OCI-LY7 (cell line): ENCODE measurements at regions not wholly inside any gene's neighbourhood (a gene's known extent, or its start where the extent isn't known, plus 50 kb on each side); places are given as distances from the start of the nearest gene placed in this dataset.

Experiments
- BruUV-seq: library from RNA; stranded (reverse); fragments of 400-500 nt; replicated peaks from 2 replicates; lab custom pipeline; 2021; lab: Mats Ljungman, UMichigan
- CTCF ChIA-PET: fragments of 300-600 bp; sonication (Branson Sonifier 250); formaldehyde crosslinking; loops from one replicate; lab custom pipeline; 2022; ENCODE audit warnings: antibody characterized with exemption; ENCODE audit not compliant: unreplicated experiment; lab: Charles Lee
- POLR2A ChIA-PET: fragments of 300-600 bp; sonication (Branson Sonifier 250); formaldehyde crosslinking; loops from one replicate; lab custom pipeline; 2022; ENCODE audit warnings: antibody characterized with exemption; lab: Charles Lee
- DNase-seq: peaks from one replicate; pipeline ENCODE4 v3.0.0-alpha.2; 2015; ENCODE audit warnings: low spot score
- H2AFZ ChIP-seq: fragments of 200-600 bp; sonication (generic), shearing (Covaris generic); 2 replicates; pipeline ENCODE4 v1.6.1; 2014; ENCODE audit warnings: mild to moderate bottlenecking, antibody characterized with exemption, low read length, moderate library complexity
- H3K27ac ChIP-seq: fragments of 200-600 bp; sonication (generic); 2 replicates; pipeline ENCODE4 v1.5.1; 2014; ENCODE audit warnings: mixed run types, low read depth, mild to moderate bottlenecking, moderate library complexity, low read length, inconsistent platforms; ENCODE audit not compliant: poor library complexity, severe bottlenecking
- H3K36me3 ChIP-seq: fragments of 200-600 bp; sonication (generic); 2 replicates; pipeline ENCODE4 v1.6.1; 2014; ENCODE audit warnings: mild to moderate bottlenecking, antibody characterized with exemption, low read length, moderate library complexity, mixed read lengths; ENCODE audit not compliant: insufficient read depth
- H3K4me1 ChIP-seq: fragments of 200-600 bp; sonication (generic); 2 replicates; pipeline ENCODE4 v1.5.1; 2014; ENCODE audit warnings: mild to moderate bottlenecking, low read length; ENCODE audit not compliant: insufficient read depth, poor library complexity, severe bottlenecking
- H3K4me2 ChIP-seq: fragments of 200-600 bp; sonication (generic); 2 replicates; pipeline ENCODE4 v1.6.1; 2014; ENCODE audit warnings: mild to moderate bottlenecking, low read length
- H3K4me3 ChIP-seq: fragments of 200-600 bp; sonication (generic); 2 replicates; pipeline ENCODE4 v1.5.1; 2014; ENCODE audit warnings: mild to moderate bottlenecking, low read depth, low read length; ENCODE audit not compliant: poor library complexity, severe bottlenecking
- H3K79me2 ChIP-seq: fragments of 200-600 bp; sonication (generic); 2 replicates; pipeline ENCODE4 v1.6.1; 2016; ENCODE audit warnings: low read depth, mild to moderate bottlenecking, low read length, moderate library complexity, mixed read lengths; ENCODE audit not compliant: insufficient read depth
- H3K9me2 ChIP-seq: fragments of 200-600 bp; sonication (generic); 2 replicates; pipeline ENCODE4 v1.6.1; 2016; ENCODE audit warnings: mild to moderate bottlenecking, low read length, mixed read lengths; ENCODE audit not compliant: insufficient read depth
- H3K9me3 ChIP-seq: fragments of 200-600 bp; sonication (generic); 2 replicates; pipeline ENCODE4 v1.6.1; 2014; ENCODE audit warnings: mild to moderate bottlenecking, mixed run types, low read length, mixed read lengths
- H4K20me1 ChIP-seq: fragments of 200-600 bp; sonication (generic); 2 replicates; pipeline ENCODE4 v1.6.1; 2014; ENCODE audit warnings: mild to moderate bottlenecking, antibody characterized with exemption, low read length, moderate library complexity, mixed read lengths; ENCODE audit not compliant: insufficient read depth
- EZH2phosphoT487 ChIP-seq: fragments of 200-600 bp; sonication (generic); IDR thresholded peaks from 2 replicates; pipeline ENCODE4 v1.6.1; 2018; ENCODE audit warnings: low read depth, borderline replicate concordance, mild to moderate bottlenecking, mixed run types, antibody characterized with exemption, low read length, moderate library complexity, mixed read lengths
- intact Hi-C: fragments of 100-400 bp; cut with micrococcal nuclease; formaldehyde crosslinking; loops from one replicate; pipeline ENCODE4 v1.10.0; 2022; ENCODE audit not compliant: unreplicated experiment
- TF ChIP-seq, protein P1 (sequence below): fragments of 200-600 bp; sonication (generic); conservative IDR thresholded peaks from 2 replicates; pipeline ENCODE4 v1.5.1; 2014; ENCODE audit warnings: mild to moderate bottlenecking, antibody characterized with exemption, low read length, moderate library complexity, mixed read lengths

DNA sequence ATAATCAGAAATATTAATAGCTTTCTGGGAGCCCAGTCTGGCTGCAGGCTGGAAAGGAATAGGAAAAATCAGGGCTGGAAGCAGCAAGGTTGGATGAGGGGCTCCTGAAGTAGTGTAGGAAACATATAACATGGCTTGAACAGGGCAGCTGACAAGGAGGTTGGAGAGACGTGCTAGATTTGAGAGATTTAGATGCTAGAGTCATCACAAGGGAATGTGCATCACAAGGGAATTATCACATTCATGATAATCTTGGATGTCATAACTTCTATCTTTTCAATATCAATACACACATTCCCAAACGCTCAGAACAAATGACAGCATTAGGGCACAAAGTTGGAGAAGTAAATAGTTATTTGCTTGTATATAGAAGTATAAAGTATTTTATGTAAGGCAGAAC is 120.9 kb upstream of the EGFR start:
- H3K9me2 ChIP-seq, result no peaks in the 10 kb centered on the region
- no TSS peak for BruUV-seq
- no peaks in the 10 kb centered on the region for H4K20me1 ChIP-seq
- ChIA-PET POLR2A (no interaction called here), CTCF (no interaction called here)
- no peaks in the 10 kb centered on the region for H3K36me3 ChIP-seq
- no peak overlapping the region for H2AFZ ChIP-seq
- no peak for DNase-seq
- intact Hi-C loops, result no loop called here
- H3K79me2 ChIP-seq, result no peaks in the 10 kb centered on the region
- no peaks in the 10 kb centered on the region for H3K9me3 ChIP-seq
- TF ChIP-seq, protein P1, sequence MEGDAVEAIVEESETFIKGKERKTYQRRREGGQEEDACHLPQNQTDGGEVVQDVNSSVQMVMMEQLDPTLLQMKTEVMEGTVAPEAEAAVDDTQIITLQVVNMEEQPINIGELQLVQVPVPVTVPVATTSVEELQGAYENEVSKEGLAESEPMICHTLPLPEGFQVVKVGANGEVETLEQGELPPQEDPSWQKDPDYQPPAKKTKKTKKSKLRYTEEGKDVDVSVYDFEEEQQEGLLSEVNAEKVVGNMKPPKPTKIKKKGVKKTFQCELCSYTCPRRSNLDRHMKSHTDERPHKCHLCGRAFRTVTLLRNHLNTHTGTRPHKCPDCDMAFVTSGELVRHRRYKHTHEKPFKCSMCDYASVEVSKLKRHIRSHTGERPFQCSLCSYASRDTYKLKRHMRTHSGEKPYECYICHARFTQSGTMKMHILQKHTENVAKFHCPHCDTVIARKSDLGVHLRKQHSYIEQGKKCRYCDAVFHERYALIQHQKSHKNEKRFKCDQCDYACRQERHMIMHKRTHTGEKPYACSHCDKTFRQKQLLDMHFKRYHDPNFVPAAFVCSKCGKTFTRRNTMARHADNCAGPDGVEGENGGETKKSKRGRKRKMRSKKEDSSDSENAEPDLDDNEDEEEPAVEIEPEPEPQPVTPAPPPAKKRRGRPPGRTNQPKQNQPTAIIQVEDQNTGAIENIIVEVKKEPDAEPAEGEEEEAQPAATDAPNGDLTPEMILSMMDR, result no peak
- TF ChIP-seq EZH2phosphoT487, result no peak
- no peak overlapping the region for H3K4me2 ChIP-seq
- H3K27ac ChIP-seq, result no peak overlapping the region
- no peaks in the 10 kb centered on the region for H3K4me1 ChIP-seq
- no peak overlapping the region for H3K4me3 ChIP-seq

DNA sequence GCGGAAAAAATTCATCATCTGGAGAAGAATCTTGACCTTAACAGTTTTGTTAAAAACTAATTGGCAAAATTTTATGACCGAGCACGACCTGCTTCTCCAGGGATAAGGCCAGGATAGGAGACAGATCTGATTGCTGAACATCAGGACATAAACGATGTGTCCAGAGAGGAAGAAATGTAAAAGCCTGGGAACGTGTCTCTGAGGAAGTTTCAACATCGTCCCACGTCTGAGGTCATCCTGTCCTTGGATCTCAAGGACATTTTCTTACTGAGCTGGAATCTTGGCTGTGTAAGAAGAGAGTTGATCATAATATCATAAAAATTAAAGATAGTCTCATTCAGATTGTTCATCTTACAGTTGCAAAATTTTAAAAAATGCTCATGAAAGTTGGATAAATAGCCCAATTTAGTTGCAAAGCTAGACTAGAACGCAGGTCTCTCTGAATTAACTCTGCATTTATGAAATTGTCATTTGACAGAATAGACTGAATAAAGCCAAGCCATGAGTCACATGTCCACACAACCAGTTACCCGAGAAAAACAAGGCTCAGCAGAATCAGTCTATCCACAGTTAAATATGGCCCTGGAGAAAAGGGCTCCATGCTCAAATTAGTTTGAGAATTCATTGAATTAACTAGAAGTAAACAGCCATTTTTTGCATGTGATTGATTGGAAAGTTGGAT is 120.0 kb upstream of the EGFR start:
- Histone ChIP-seq H2AFZ (no peak overlapping the region), H3K36me3 (no peaks in the 10 kb centered on the region), H3K4me3 (no peak overlapping the region), H3K9me3 (no peaks in the 10 kb centered on the region), H4K20me1 (no peaks in the 10 kb centered on the region), H3K4me2 (no peak overlapping the region), H3K4me1 (no peaks in the 10 kb centered on the region), H3K9me2 (no peaks in the 10 kb centered on the region), H3K27ac (no peak overlapping the region), H3K79me2 (no peaks in the 10 kb centered on the region)
- DNase-seq, result no peak
- CTCF ChIA-PET, result no interaction called here
- no peak for TF ChIP-seq EZH2phosphoT487
- TF ChIP-seq, protein P1, result no peak
- BruUV-seq, result no TSS peak
- POLR2A ChIA-PET, result no interaction called here
- intact Hi-C loops, result no loop called here

DNA sequence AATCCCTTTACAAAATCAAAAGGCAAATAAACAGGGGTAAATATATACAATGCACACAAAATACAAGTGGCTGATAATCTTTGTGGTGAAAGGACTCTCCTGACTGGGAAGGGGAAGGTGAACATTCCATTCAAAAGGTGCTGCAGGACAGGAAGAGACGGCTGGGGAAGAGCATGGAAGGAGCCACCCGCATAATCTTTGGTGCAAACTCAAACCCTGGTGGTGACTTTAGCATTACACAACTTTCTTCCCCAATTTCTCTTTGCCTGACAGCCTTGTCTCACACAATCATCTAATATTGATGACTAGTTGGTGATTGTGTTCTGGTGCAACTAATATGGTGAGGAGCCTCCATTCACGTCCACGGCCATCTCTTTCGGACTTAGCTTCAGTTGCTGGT is 117.0 kb upstream of the EGFR start:
- Histone ChIP-seq H3K27ac (no peak overlapping the region), H3K9me2 (no peaks in the 10 kb centered on the region), H4K20me1 (no peaks in the 10 kb centered on the region), H3K4me2 (no peak overlapping the region), H3K9me3 (no peaks in the 10 kb centered on the region), H2AFZ (no peak overlapping the region), H3K36me3 (no peaks in the 10 kb centered on the region), H3K4me1 (no peaks in the 10 kb centered on the region), H3K79me2 (no peaks in the 10 kb centered on the region), H3K4me3 (no peak overlapping the region)
- no TSS peak for BruUV-seq
- ChIA-PET POLR2A (no interaction called here), CTCF (no interaction called here)
- intact Hi-C loops, result no loop called here
- DNase-seq, result no peak
- TF ChIP-seq, protein P1, result no peak
